Thoracic aorta (tissue), 2 donors: ENCODE measurements at regions not wholly inside any gene's neighbourhood (a gene's known extent, or its start where the extent isn't known, plus 50 kb on each side); places are given as distances from the start of the nearest gene placed in this dataset.

Experiments
- ATAC-seq: fragments of 150-250 bp; one replicate; pipeline ENCODE4 v1.8.0; 2017; ENCODE audit warnings: low read depth; ENCODE audit not compliant: insufficient number of reproducible peaks, low FRiP score
- DNase-seq: peaks from one replicate; pipeline ENCODE4 v3.0.0-alpha.2; 2020; ENCODE audit warnings: low spot score
- H3K27ac ChIP-seq, 2 donors: fragments of 200-600 bp; sonication (generic); 1 replicate in 1 of 2; 2 replicates in 1 of 2; pipeline ENCODE4 v1.5.1; 2016; ENCODE audit warnings: mild to moderate bottlenecking in 2 of 2, moderate library complexity in 2 of 2
- H3K27me3 ChIP-seq: fragments of 200-600 bp; sonication (generic); replicated peaks from 2 replicates; pipeline ENCODE4 v1.6.0; 2016; ENCODE audit warnings: mild to moderate bottlenecking; ENCODE audit not compliant: insufficient read depth
- H3K36me3 ChIP-seq: fragments of 200-600 bp; sonication (generic); one replicate; pipeline ENCODE4 v1.5.1; 2016
- H3K4me1 ChIP-seq, 2 donors: fragments of 200-600 bp; sonication (generic); 1 replicate in 1 of 2; 2 replicates in 1 of 2; pipeline versions ENCODE4 v1.5.1 to v1.6.0; 2016; ENCODE audit warnings: low read depth in 2 of 2, mild to moderate bottlenecking in 1 of 2; ENCODE audit not compliant: control insufficient read depth in 1 of 2
- H3K4me3 ChIP-seq: fragments of 200-600 bp; sonication (generic); 2 replicates; pipeline ENCODE4 v1.5.1; 2016; ENCODE audit warnings: mild to moderate bottlenecking
- H3K9me3 ChIP-seq: fragments of 200-600 bp; sonication (generic); 2 replicates; pipeline ENCODE4 v1.5.1; 2016
- CTCF ChIP-seq: fragments of 200-600 bp; sonication (generic); IDR thresholded peaks from one replicate; pipeline ENCODE4 v1.5.1; 2019; ENCODE audit warnings: antibody characterized with exemption

GRCh38 chr9:14413812-14414211, 99.9 kb upstream of the NFIB start:
- H3K4me3 ChIP-seq = no peak overlapping the region
- no peak for ATAC-seq
- no peaks in the 10 kb centered on the region for H3K27me3 ChIP-seq
- H3K4me1 ChIP-seq = no peaks in the 10 kb centered on the region
- no peaks in the 10 kb centered on the region for H3K9me3 ChIP-seq
- no peaks in the 10 kb centered on the region for H3K36me3 ChIP-seq
- H3K27ac ChIP-seq = no peak overlapping the region
- TF ChIP-seq CTCF = no peak
- no peak for DNase-seq

- DNase-seq = no peak
- no peak overlapping the region for H3K4me3 ChIP-seq
- no peak for ATAC-seq
- no peaks in the 10 kb centered on the region for H3K4me1 ChIP-seq
- TF ChIP-seq CTCF = no peak
- no peak overlapping the region for H3K27ac ChIP-seq
- no peaks in the 10 kb centered on the region for H3K27me3 ChIP-seq
- H3K9me3 ChIP-seq = no peaks in the 10 kb centered on the region
- H3K36me3 ChIP-seq = no peaks in the 10 kb centered on the region
Measured at GRCh38 chr9:14412775-14413174, 98.8 kb upstream of the NFIB start.

- ATAC-seq = no peak
- Histone ChIP-seq H3K36me3 (no peaks in the 10 kb centered on the region), H3K27ac (no peak overlapping the region), H3K4me1 (no peaks in the 10 kb centered on the region), H3K4me3 (no peak overlapping the region), H3K9me3 (no peaks in the 10 kb centered on the region), H3K27me3 (no peaks in the 10 kb centered on the region)
- TF ChIP-seq CTCF = no peak
- DNase-seq = no peak
Measured at GRCh38 chr9:14406463-14406862, 92.5 kb upstream of the NFIB start.

GRCh38 chr9:14405176-14405706, 91.3 kb upstream of the NFIB start:
- Histone ChIP-seq H3K36me3 (no peaks in the 10 kb centered on the region), H3K27ac (no peak overlapping the region), H3K27me3 (no peaks in the 10 kb centered on the region), H3K4me1 (peaks cover 0 to 8% of the 10 kb centered on the region in 2 donors), H3K4me3 (no peak overlapping the region), H3K9me3 (no peaks in the 10 kb centered on the region)
- DNase-seq = no peak
- ATAC-seq = no peak
- no peak for TF ChIP-seq CTCF

- Histone ChIP-seq H3K4me3 (no peak overlapping the region), H3K27ac (no peak overlapping the region), H3K9me3 (no peaks in the 10 kb centered on the region), H3K36me3 (no peaks in the 10 kb centered on the region), H3K27me3 (no peaks in the 10 kb centered on the region), H3K4me1 (peaks cover 0 to 13% of the 10 kb centered on the region in 2 donors)
- ATAC-seq = no peak
- TF ChIP-seq CTCF = no peak
- no peak for DNase-seq
Measured at GRCh38 chr9:14403081-14403480, 89.1 kb upstream of the NFIB start.
